Tibial nerve (tissue), 4 donors: ENCODE measurements at regions not wholly inside any gene's neighbourhood (a gene's known extent, or its start where the extent isn't known, plus 50 kb on each side); places are given as distances from the start of the nearest gene placed in this dataset.

Experiments
- DNase-seq, 2 donors: peaks; one replicate each; pipeline ENCODE4 v3.0.0-alpha.2; 2019; ENCODE audit warnings: low spot score in 2 of 2
- H3K27ac ChIP-seq, 4 donors: fragments of 200-600 bp; sonication (generic) in 3 of 4; one replicate each; pipeline ENCODE4 v1.5.1; 2017 to 2019; ENCODE audit warnings: mild to moderate bottlenecking in 1 of 4
- H3K27me3 ChIP-seq, 2 donors: fragments of 200-600 bp; sonication (generic) in 1 of 2; one replicate each; pipeline versions ENCODE4 v1.5.1 to v1.6.0; 2017 to 2019
- H3K36me3 ChIP-seq, 3 donors: fragments of 200-600 bp; sonication (generic); one replicate each; pipeline ENCODE4 v1.5.1; 2018 to 2019
- H3K4me1 ChIP-seq, 4 donors: fragments of 200-600 bp; sonication (generic) in 3 of 4; one replicate each; pipeline ENCODE4 v1.5.1; 2017 to 2019
- H3K4me3 ChIP-seq, 4 donors: fragments of 200-600 bp; sonication (generic) in 3 of 4; one replicate each; pipeline ENCODE4 v1.5.1; 2017 to 2019; ENCODE audit warnings: mild to moderate bottlenecking in 1 of 4, moderate library complexity in 1 of 4
- H3K9me3 ChIP-seq, 4 donors: fragments of 200-600 bp; sonication (generic) in 3 of 4; one replicate each; pipeline ENCODE4 v1.5.1; 2017 to 2019
- CTCF ChIP-seq, 5 experiments: fragments of 200-600 bp in 3 of 5; fragments of 450-650 bp in 2 of 5; sonication (generic) in 3 of 5; IDR thresholded peaks; one replicate each; pipeline ENCODE4 v1.5.1; 2016 to 2019; ENCODE audit warnings: antibody characterized with exemption in 5 of 5, mild to moderate bottlenecking in 3 of 5, moderate library complexity in 2 of 5
- EP300 ChIP-seq, 2 donors: sonication (generic); formaldehyde crosslinking; IDR thresholded peaks; one replicate each; pipeline ENCODE4 v1.6.1; 2017; ENCODE audit warnings: antibody characterized with exemption in 2 of 2, mild to moderate bottlenecking in 1 of 2
- POLR2A ChIP-seq, 2 donors: fragments of 450-650 bp; IDR thresholded peaks; one replicate each; pipeline ENCODE4 v1.6.1; 2017; ENCODE audit warnings: antibody characterized with exemption in 2 of 2, mild to moderate bottlenecking in 2 of 2, moderate library complexity in 2 of 2
- WGBS, 2 donors: methylation state at CpG; one replicate each; pipeline ENCODE4 v1.1.5; 2018; 5-methylcytosine and 5-hydroxymethylcytosine counted together

GRCh38 chr12:91810077-91810476, 335.6 kb downstream of the BTG1 start:
- Histone ChIP-seq H3K36me3 (no peaks in the 10 kb centered on the region), H3K4me1 (no peaks in the 10 kb centered on the region), H3K4me3 (no peak overlapping the region), H3K9me3 (peaks cover 0 to 38% (median 0%) of the 10 kb centered on the region in 4 donors), H3K27ac (no peak overlapping the region), H3K27me3 (no peaks in the 10 kb centered on the region)
- DNase-seq: no peak
- 95% methylated on average over 1 of the region's 1 CpG for WGBS, 2 donors
- TF ChIP-seq POLR2A (IDR thresholded peaks at IDR 0.05) (no peak), EP300 (IDR thresholded peaks at IDR 0.05) (no peak), CTCF (IDR thresholded peaks at IDR 0.05) (no peak)

- H3K27me3 ChIP-seq: no peaks in the 10 kb centered on the region
- peaks cover 0 to 30% (median 0%) of the 10 kb centered on the region in 4 donors for H3K9me3 ChIP-seq
- no peak overlapping the region for H3K4me3 ChIP-seq
- DNase-seq: no peak
- no peak for TF ChIP-seq CTCF (IDR thresholded peaks at IDR 0.05)
- no peak for TF ChIP-seq EP300 (IDR thresholded peaks at IDR 0.05)
- no peak for TF ChIP-seq POLR2A (IDR thresholded peaks at IDR 0.05)
- H3K36me3 ChIP-seq: no peaks in the 10 kb centered on the region
- peaks cover 0 to 7% (median 0%) of the 10 kb centered on the region in 4 donors for H3K4me1 ChIP-seq
- WGBS, 2 donors: 94 to 96% methylated on average over 4 to 5 of the region's 5 CpGs
- H3K27ac ChIP-seq: no peak overlapping the region
These were observed 340.6 kb downstream of the BTG1 start for GRCh38 chr12:91805031-91805430.

GRCh38 chr12:91804533-91804932, 341.1 kb downstream of the BTG1 start:
- 100% methylated on average over 1 of the region's 1 CpG; no CpG with 5 or more reads in 1 of the 2 donors for WGBS, 2 donors
- no peak for DNase-seq
- Histone ChIP-seq H3K4me1 (peaks cover 0 to 7% (median 0%) of the 10 kb centered on the region in 4 donors), H3K36me3 (no peaks in the 10 kb centered on the region), H3K27me3 (no peaks in the 10 kb centered on the region), H3K4me3 (no peak overlapping the region), H3K9me3 (peaks cover 0 to 26% (median 0%) of the 10 kb centered on the region in 4 donors), H3K27ac (no peak overlapping the region)
- no peak for TF ChIP-seq POLR2A (IDR thresholded peaks at IDR 0.05)
- TF ChIP-seq EP300 (IDR thresholded peaks at IDR 0.05): no peak
- no peak for TF ChIP-seq CTCF (IDR thresholded peaks at IDR 0.05)

GRCh38 chr12:91801048-91801447, 344.6 kb downstream of the BTG1 start:
- H3K27me3 ChIP-seq: no peaks in the 10 kb centered on the region
- TF ChIP-seq POLR2A (IDR thresholded peaks at IDR 0.05) (no peak), CTCF (IDR thresholded peaks at IDR 0.05) (no peak), EP300 (IDR thresholded peaks at IDR 0.05) (no peak)
- no peak for DNase-seq
- H3K9me3 ChIP-seq: peaks cover 0 to 9% (median 0%) of the 10 kb centered on the region in 4 donors
- H3K27ac ChIP-seq: no peak overlapping the region
- WGBS, 2 donors: 93 to 96% methylated on average over 1 of the region's 1 CpG
- H3K4me1 ChIP-seq: peaks cover 0 to 7% (median 0%) of the 10 kb centered on the region in 4 donors
- no peak overlapping the region for H3K4me3 ChIP-seq
- no peaks in the 10 kb centered on the region for H3K36me3 ChIP-seq

- Histone ChIP-seq H3K36me3 (no peaks in the 10 kb centered on the region), H3K27ac (no peak overlapping the region), H3K9me3 (no peaks in the 10 kb centered on the region), H3K4me3 (no peak overlapping the region), H3K27me3 (no peaks in the 10 kb centered on the region), H3K4me1 (no peaks in the 10 kb centered on the region)
- DNase-seq: no peak
- 90 to 92% methylated on average over 2 of the region's 2 CpGs for WGBS, 2 donors
- TF ChIP-seq POLR2A (IDR thresholded peaks at IDR 0.05): no peak
- no peak for TF ChIP-seq CTCF (IDR thresholded peaks at IDR 0.05)
- TF ChIP-seq EP300 (IDR thresholded peaks at IDR 0.05): no peak
These were observed 352.0 kb downstream of the BTG1 start for GRCh38 chr12:91793676-91794075.
